Natural killer cell treated with Interleukin-12 subunit alpha and Interleukin-12 subunit beta and Interleukin-15 and Interleukin-18, amount 100 ng/mL, for 72 hours (primary cell): ENCODE measurements at regions not wholly inside any gene's neighbourhood (a gene's known extent, or its start where the extent isn't known, plus 50 kb on each side); places are given as distances from the start of the nearest gene placed in this dataset.
"Not testable (repeated sequence)": the region's sequence is repeated elsewhere in the genome, so short reads cannot be mapped to it uniquely, and the experiment has no call there.

ENCODE experiments used
- ATAC-seq, 2 donors: fragments of 150-1000 bp; cut with Tn5 transposase in 1 of 2; sonication (Bioruptor Pico), chemical (Tn5 transposase) in 1 of 2; 2 replicates each; pipeline ENCODE4 v1.10.0; 2021
- DNase-seq: peaks from one replicate; pipeline ENCODE4 v3.0.0; 2022; ENCODE audit warnings: low spot score
- H3K27ac Mint-ChIP-seq, 2 donors: 1 replicate in 1 of 2; 2 replicates in 1 of 2; pipeline ENCODE4 v1.8.0; 2022; ENCODE audit warnings: mixed read lengths in 2 of 2, mild to moderate bottlenecking in 1 of 2, moderate library complexity in 1 of 2
- H3K27me3 Mint-ChIP-seq, 2 donors: 1 replicate in 1 of 2; 2 replicates in 1 of 2; pipeline ENCODE4 v1.8.0; 2022; ENCODE audit warnings: mixed read lengths in 2 of 2
- H3K36me3 Mint-ChIP-seq: one replicate; pipeline ENCODE4 v1.8.0; 2022; ENCODE audit warnings: mixed read lengths
- H3K4me1 Mint-ChIP-seq, 2 donors: 1 replicate in 1 of 2; 2 replicates in 1 of 2; pipeline ENCODE4 v1.8.0; 2022; ENCODE audit warnings: low read depth in 2 of 2, mixed read lengths in 2 of 2, mild to moderate bottlenecking in 1 of 2
- H3K4me3 Mint-ChIP-seq: one replicate; pipeline ENCODE4 v1.8.0; 2022; ENCODE audit warnings: mixed read lengths
- H3K9me3 Mint-ChIP-seq: 2 replicates; pipeline ENCODE4 v1.8.0; 2022; ENCODE audit warnings: mixed read lengths

- H3K4me1 Mint-ChIP-seq: no peaks in the 10 kb centered on the region
- no peak overlapping the region for H3K27ac Mint-ChIP-seq
- ATAC-seq: no peak
- H3K9me3 Mint-ChIP-seq: peaks cover 2% of the 10 kb centered on the region
- no peak for DNase-seq
- H3K4me3 Mint-ChIP-seq: no peak overlapping the region
- H3K27me3 Mint-ChIP-seq: no peaks in the 10 kb centered on the region
- H3K36me3 Mint-ChIP-seq: no peaks in the 10 kb centered on the region
These were observed 394.8 kb downstream of the KCNJ2 start for GRCh38 chr17:70564006-70564620.

GRCh38 chr17:70569128-70569527 lies 399.8 kb downstream of the KCNJ2 start:
- no peak for ATAC-seq

GRCh38 chr17:70577456-70577855 lies 408.1 kb downstream of the KCNJ2 start:
- ATAC-seq (no peak), DNase-seq (no peak)
- H3K4me3 Mint-ChIP-seq: no peak overlapping the region
- H3K27me3 Mint-ChIP-seq: no peaks in the 10 kb centered on the region
- H3K36me3 Mint-ChIP-seq: no peaks in the 10 kb centered on the region
- H3K4me1 Mint-ChIP-seq: no peaks in the 10 kb centered on the region
- no peak overlapping the region for H3K27ac Mint-ChIP-seq
- H3K9me3 Mint-ChIP-seq: no peaks in the 10 kb centered on the region

More at GRCh38 chr17:70569128-70569527, 399.8 kb downstream of the KCNJ2 start:
- DNase-seq: no peak
- Mint-ChIP-seq H3K27ac (no peak overlapping the region), H3K27me3 (no peaks in the 10 kb centered on the region), H3K4me3 (no peak overlapping the region), H3K4me1 (no peaks in the 10 kb centered on the region), H3K9me3 (peaks cover 2% of the 10 kb centered on the region), H3K36me3 (no peaks in the 10 kb centered on the region)

- no peak overlapping the region for H3K4me3 Mint-ChIP-seq
- ATAC-seq (no peak), DNase-seq (no peak)
- H3K27me3 Mint-ChIP-seq: no peaks in the 10 kb centered on the region
- no peaks in the 10 kb centered on the region for H3K4me1 Mint-ChIP-seq
- H3K27ac Mint-ChIP-seq: no peak overlapping the region
- no peaks in the 10 kb centered on the region for H3K36me3 Mint-ChIP-seq
- peaks cover 7% of the 10 kb centered on the region for H3K9me3 Mint-ChIP-seq
These were observed 412.1 kb downstream of the KCNJ2 start for GRCh38 chr17:70581459-70581858.

GRCh38 chr17:70582777-70583176 lies 413.4 kb downstream of the KCNJ2 start:
- H3K9me3 Mint-ChIP-seq: peaks cover 7% of the 10 kb centered on the region
- DNase-seq: no peak
- no peak for ATAC-seq
- H3K27ac Mint-ChIP-seq: no peak overlapping the region
- H3K36me3 Mint-ChIP-seq: no peaks in the 10 kb centered on the region
- H3K4me1 Mint-ChIP-seq: no peaks in the 10 kb centered on the region
- H3K27me3 Mint-ChIP-seq: no peaks in the 10 kb centered on the region
- H3K4me3 Mint-ChIP-seq: no peak overlapping the region

GRCh38 chr17:70584255-70584654 lies 414.9 kb downstream of the KCNJ2 start:
- ATAC-seq (no peak), DNase-seq (no peak)
- no peak overlapping the region for H3K4me3 Mint-ChIP-seq
- no peaks in the 10 kb centered on the region for H3K4me1 Mint-ChIP-seq
- peaks cover 7% of the 10 kb centered on the region for H3K9me3 Mint-ChIP-seq
- H3K36me3 Mint-ChIP-seq: no peaks in the 10 kb centered on the region
- no peak overlapping the region for H3K27ac Mint-ChIP-seq
- no peaks in the 10 kb centered on the region for H3K27me3 Mint-ChIP-seq

GRCh38 chr17:70588003-70588402 lies 418.7 kb downstream of the KCNJ2 start:
- Mint-ChIP-seq H3K27ac (no peak overlapping the region), H3K36me3 (no peaks in the 10 kb centered on the region), H3K4me3 (no peak overlapping the region), H3K4me1 (no peaks in the 10 kb centered on the region), H3K9me3 (peaks cover 4% of the 10 kb centered on the region), H3K27me3 (no peaks in the 10 kb centered on the region)
- ATAC-seq (no peak), DNase-seq (no peak)

GRCh38 chr17:70597774-70598173 lies 428.4 kb downstream of the KCNJ2 start:
- Mint-ChIP-seq H3K4me3 (no peak overlapping the region), H3K27me3 (no peaks in the 10 kb centered on the region), H3K9me3 (no peaks in the 10 kb centered on the region), H3K4me1 (no peaks in the 10 kb centered on the region), H3K27ac (no peak overlapping the region), H3K36me3 (no peaks in the 10 kb centered on the region)
- DNase-seq: no peak
- ATAC-seq: no peak

GRCh38 chr17:70599198-70599597 lies 429.9 kb downstream of the KCNJ2 start:
- no peak for DNase-seq
- H3K4me1 Mint-ChIP-seq: no peaks in the 10 kb centered on the region
- no peaks in the 10 kb centered on the region for H3K27me3 Mint-ChIP-seq
- H3K9me3 Mint-ChIP-seq: no peaks in the 10 kb centered on the region
- H3K36me3 Mint-ChIP-seq: no peaks in the 10 kb centered on the region
- no peak overlapping the region for H3K27ac Mint-ChIP-seq
- H3K4me3 Mint-ChIP-seq: no peak overlapping the region
- ATAC-seq: no peak

GRCh38 chr17:70599945-70600344 lies 430.6 kb downstream of the KCNJ2 start:
- H3K9me3 Mint-ChIP-seq, ATAC-seq, H3K27ac Mint-ChIP-seq, H3K36me3 Mint-ChIP-seq, DNase-seq, H3K27me3 Mint-ChIP-seq, H3K4me1 Mint-ChIP-seq, H3K4me3 Mint-ChIP-seq: not testable (repeated sequence)

GRCh38 chr17:70603226-70603625 lies 433.9 kb downstream of the KCNJ2 start:
- H3K27ac Mint-ChIP-seq: no peak overlapping the region
- no peak overlapping the region for H3K4me3 Mint-ChIP-seq
- no peaks in the 10 kb centered on the region for H3K9me3 Mint-ChIP-seq
- no peaks in the 10 kb centered on the region for H3K4me1 Mint-ChIP-seq
- no peaks in the 10 kb centered on the region for H3K27me3 Mint-ChIP-seq
- DNase-seq: no peak
- ATAC-seq: no peak
- H3K36me3 Mint-ChIP-seq: no peaks in the 10 kb centered on the region

- no peak overlapping the region for H3K4me3 Mint-ChIP-seq
- DNase-seq (no peak), ATAC-seq (no peak)
- no peak overlapping the region for H3K27ac Mint-ChIP-seq
- no peaks in the 10 kb centered on the region for H3K9me3 Mint-ChIP-seq
- no peaks in the 10 kb centered on the region for H3K27me3 Mint-ChIP-seq
- H3K36me3 Mint-ChIP-seq: no peaks in the 10 kb centered on the region
- H3K4me1 Mint-ChIP-seq: no peaks in the 10 kb centered on the region
These were observed 435.5 kb downstream of the KCNJ2 start for GRCh38 chr17:70604854-70605253.

- Mint-ChIP-seq H3K4me3 (no peak overlapping the region), H3K4me1 (no peaks in the 10 kb centered on the region), H3K36me3 (no peaks in the 10 kb centered on the region), H3K27ac (no peak overlapping the region), H3K27me3 (no peaks in the 10 kb centered on the region), H3K9me3 (no peaks in the 10 kb centered on the region)
- DNase-seq (no peak), ATAC-seq (no peak)
These were observed 436.8 kb downstream of the KCNJ2 start for GRCh38 chr17:70606086-70606485.

- DNase-seq (no peak), ATAC-seq (no peak)
- no peaks in the 10 kb centered on the region for H3K4me1 Mint-ChIP-seq
- H3K9me3 Mint-ChIP-seq: peaks cover 6% of the 10 kb centered on the region
- no peaks in the 10 kb centered on the region for H3K36me3 Mint-ChIP-seq
- no peak overlapping the region for H3K4me3 Mint-ChIP-seq
- no peak overlapping the region for H3K27ac Mint-ChIP-seq
- no peaks in the 10 kb centered on the region for H3K27me3 Mint-ChIP-seq
These were observed 438.9 kb downstream of the KCNJ2 start for GRCh38 chr17:70608193-70608592.

- Mint-ChIP-seq H3K27ac (no peak overlapping the region), H3K9me3 (peaks cover 6% of the 10 kb centered on the region), H3K27me3 (no peaks in the 10 kb centered on the region), H3K36me3 (no peaks in the 10 kb centered on the region), H3K4me1 (no peaks in the 10 kb centered on the region), H3K4me3 (no peak overlapping the region)
- no peak for DNase-seq
- ATAC-seq: no peak
These were observed 439.6 kb downstream of the KCNJ2 start for GRCh38 chr17:70608957-70609356.
